NCI-H2227 treated with DMSO at 0.1 percent for 48 hours (cell line): ENCODE measurements at regions not wholly inside any gene's neighbourhood (a gene's known extent, or its start where the extent isn't known, plus 50 kb on each side); places are given as distances from the start of the nearest gene placed in this dataset.
"Not testable (repeated sequence)": the region's sequence is repeated elsewhere in the genome, so short reads cannot be mapped to it uniquely, and the experiment has no call there.

Experiments used
- DNase-seq: peaks from one replicate; lab custom pipeline; 2025; lab: John Stamatoyannopoulos, UW

DNA sequence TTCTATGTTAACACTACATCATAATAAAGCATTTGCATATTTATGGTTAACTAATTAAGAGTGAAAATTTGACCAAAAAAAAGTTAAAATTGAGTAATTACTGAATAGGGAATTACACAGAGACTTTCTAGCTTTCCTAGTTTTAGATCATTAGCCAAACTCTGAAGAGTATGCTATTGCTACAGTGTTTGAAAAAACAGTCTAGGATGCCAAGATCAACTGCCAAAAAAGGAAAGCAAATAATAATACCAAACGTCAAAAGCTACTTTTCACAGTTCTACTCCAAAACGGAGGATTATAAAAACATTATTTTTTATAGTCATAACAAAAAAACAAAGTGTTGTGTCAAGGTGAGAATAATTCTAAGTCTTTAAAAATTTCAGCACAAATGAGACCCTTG is 359.8 kb upstream of the CTSO start:
- no peak for DNase-seq

DNA sequence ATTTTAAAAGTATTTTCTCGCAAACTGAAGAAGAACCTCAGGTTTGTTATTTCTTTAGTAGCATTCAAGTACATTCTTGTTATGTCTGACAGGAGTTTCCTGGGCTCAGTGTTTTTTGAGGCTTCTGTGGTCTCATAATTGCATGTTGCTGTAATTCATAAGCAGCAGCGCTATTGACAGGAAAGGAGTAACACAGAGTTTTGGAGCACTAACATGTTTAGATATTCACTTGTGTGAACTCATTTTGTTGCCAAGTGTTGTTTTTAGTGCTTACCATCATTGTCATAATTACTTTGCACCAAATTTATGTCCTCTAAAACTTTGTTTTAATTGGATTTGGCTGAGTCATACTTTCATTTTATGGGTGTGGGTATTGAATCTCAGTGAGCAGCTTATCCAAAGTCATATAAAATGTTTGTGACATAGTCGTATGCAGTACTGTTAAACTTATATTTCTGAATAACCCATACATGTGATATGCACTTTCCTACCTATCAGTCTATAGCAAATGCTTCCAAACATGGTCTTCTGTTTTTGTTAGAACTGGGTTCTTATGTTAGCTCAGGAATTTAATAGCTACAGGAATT is 358.7 kb upstream of the CTSO start:
- DNase-seq = peak; percentile 12

DNA sequence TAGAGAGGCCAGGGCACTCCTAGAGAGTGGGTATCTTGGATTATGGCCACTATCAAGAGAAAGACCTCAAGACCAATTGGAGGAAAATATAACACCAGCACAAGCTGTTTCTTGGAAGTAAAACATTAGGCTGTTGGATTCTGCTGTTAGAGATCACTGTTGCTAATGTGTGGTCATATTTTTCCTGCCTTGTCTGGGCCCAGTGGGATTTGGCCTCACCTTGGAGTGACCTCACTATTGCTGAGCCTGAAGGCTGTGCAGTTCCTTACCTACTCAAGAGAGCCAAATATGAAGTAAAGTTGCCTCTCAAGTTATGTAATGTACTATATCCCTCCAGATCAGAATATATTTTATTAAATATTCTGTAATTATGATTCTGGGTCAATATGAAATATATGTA is 355.4 kb upstream of the CTSO start:
- DNase-seq = no peak

DNA sequence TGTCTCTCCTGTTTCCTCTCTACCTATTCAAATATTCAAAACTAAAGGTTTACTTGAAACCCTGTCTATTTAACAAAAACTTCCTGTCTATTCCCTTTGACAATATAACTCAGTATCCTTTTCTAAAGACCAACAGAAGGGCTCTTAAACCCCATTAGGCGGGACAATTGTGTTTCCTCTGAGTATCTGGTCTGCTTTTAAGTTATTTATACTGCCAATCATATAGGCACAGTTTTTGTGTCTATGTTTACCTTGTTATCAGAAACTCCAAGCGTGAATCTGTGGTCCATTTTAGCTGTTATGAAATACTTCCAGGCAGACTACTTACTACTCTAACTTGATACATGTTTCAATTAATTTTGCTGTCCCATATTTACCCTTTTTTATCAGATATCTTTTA is 350.0 kb upstream of the CTSO start:
- peak; percentile 21 for DNase-seq

DNA sequence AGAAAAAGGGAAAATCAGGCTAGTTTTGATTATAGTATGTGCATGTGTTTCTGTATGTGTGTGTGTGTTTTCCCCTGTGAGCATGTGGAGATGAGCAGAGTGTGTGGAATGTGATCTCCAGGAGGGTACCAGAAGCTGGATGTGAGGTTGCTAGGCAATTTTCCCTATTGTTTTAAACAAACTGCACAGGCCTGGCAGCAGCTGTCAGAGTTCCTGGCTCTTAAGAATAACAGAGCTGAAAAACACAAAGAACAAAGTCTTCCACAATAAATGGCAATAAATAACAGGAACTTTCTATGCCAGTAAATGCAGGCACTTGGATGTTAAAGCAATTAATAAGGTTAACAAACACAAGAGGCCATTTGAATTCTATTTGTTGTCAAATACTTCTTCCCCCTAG is 344.6 kb upstream of the CTSO start:
- no peak for DNase-seq

DNA sequence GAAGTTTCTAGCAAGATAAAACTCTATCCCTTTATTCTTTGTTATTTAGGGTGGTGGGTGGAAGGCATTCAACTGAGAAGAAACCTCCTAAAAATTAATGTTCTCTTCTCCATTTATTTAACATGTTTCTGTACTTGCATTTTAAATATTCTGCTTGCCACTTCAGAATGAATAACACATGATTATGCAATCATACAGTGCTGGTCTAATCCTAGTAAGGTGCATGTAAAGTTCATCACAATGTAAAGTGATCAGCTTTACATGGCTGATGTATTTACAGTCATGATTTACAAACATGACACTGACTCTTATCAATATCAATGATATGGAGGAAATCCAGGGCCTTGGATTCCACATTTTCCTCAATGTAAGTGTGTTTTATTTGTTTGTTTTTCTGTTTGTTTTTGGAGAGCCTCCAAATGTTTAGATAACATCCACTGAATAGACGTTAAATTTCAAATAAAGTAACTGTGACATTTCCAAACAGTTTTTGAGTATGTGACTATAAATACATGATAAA is 342.1 kb upstream of the CTSO start:
- DNase-seq = no peak

DNA sequence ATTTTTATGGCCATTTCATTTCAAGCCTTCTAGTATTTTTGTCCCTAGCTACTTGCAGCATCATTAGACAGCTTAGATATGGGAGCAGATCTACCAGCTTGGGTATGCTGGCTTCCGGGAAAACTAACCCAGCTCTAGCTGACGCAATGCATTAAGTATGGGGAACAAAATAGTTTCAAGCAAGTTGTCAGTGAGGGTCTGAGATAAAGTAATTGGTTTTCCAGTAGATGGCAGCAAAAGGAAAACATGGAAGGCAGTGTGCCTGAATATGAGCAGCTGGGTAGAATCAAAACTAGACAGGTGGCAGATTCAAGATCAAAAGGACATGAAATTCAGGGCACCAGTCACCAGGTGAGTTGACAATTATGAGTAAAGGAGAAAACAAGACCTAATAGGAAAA is 340.9 kb upstream of the CTSO start:
- DNase-seq = no peak

DNA sequence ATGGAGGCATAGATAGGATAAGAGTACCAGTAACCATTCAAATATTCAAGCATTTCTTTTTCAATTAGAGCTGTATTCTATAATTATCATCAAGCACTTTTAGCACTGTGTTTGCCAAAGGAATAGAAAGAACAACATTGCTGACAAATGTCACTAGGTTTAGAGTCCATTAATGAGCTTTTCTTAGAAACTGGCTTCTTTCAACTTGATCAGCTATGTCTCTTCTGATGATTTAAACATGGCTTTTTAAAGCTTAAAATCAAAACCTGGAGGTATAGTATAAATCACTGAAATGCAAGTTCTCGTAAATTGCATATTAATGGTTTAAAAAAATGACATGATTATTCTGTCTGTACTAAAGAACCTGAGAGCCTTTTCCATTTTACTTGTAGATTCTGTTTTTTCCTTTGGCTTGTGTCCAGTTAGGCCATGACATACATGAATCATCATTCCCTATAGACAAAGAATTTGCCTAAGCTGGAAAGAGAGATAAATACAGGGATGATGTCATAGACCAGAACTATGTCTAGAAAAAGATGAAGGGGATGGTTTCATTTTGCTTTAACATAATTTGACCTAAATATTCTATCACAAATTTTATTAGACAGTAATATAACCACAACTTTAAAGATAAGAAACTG is 340.1 kb upstream of the CTSO start:
- DNase-seq = no peak

DNA sequence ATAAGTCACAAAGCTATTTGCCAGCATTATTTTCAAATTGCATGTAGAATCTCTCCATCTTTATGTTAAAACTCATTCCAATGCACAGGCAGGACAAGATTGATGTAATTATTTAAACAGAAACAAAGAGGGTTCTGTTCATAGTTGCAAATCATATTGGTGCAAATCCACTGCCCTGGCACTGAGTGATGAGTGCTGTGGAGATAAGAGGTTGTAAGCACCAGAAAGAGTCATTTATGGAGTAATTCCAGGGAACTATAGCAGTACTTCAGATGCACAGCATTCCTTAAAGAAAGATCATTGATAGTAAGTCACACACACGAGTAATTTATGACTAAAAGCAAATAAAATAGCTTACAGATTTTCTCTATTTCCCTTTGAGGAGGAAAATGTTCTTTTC is 337.7 kb upstream of the CTSO start:
- no peak for DNase-seq

DNA sequence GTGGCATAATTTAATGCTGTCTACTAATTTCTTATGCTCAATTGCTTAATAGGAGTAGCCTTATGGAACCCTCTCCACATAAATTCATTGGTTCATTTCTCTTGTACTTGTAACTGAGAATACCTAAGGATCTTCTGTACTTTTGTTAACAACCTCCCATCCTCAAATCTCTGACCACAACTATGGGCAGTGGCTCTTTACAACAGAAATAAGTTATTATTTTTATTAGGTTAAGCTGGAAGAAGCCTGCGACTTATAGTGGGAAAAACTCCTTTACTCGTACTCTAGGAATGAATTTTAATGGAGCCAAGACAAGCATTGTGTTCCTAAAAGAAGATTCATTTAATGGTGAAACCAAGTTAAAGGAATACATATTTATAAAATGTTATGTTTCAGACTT is 337.1 kb upstream of the CTSO start:
- no peak for DNase-seq

DNA sequence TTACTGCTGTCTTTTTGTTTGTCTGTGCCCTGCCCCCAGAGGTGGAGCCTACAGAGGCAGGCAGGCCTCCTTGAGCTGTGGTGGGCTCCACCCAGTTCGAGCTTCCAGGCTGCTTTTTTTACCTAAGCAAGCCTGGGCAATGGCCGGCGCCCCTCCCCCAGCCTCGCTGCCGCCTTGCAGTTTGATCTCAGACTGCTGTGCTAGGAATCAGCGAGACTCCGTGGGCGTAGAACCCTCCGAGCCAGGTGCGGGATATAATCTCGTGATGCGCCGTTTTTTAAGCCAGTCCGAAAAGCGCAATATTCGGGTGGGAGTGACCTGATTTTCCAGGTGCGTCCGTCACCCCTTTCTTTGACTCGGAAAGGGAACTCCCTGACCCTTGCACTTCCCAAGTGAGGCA is 336.4 kb upstream of the CTSO start:
- not testable (repeated sequence) for DNase-seq

DNA sequence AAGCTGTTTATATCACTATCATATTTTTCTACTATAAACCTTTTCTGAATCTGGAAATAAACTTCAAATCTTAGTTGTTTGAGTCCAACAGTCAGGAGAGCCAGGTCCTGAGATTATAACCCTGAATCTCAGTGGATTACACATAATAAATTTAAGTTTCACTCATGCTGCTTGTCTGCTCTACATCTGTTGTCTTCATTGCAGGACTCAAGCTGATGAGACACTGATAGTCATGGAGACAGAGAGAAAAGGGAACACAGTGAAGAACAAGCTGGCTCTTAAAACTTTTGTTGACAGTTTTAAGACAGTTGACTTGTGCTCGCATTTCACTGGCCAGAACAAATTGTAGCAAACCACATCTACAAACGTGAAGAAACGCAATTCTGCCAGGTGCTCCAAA is 327.0 kb upstream of the CTSO start:
- DNase-seq = no peak

DNA sequence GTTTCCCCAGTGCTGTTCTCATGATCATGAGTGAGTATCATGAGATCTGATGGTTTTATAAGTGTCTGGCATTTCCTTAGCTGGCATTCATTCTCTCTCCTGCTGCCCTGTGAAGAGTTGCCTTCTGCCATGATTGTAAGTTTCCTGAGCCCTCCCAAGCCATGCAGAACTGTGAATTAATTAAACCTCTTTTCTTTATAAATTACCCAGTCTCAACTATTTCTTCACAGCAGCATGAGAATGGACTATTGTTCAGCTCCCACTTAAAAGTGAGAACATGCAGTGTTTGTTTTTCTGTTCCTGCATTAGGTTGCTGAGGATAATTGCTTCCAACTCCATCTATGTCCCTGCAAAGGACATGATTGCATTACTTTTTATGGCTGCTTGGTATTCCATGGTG is 311.7 kb upstream of the CTSO start:
- DNase-seq = no peak

DNA sequence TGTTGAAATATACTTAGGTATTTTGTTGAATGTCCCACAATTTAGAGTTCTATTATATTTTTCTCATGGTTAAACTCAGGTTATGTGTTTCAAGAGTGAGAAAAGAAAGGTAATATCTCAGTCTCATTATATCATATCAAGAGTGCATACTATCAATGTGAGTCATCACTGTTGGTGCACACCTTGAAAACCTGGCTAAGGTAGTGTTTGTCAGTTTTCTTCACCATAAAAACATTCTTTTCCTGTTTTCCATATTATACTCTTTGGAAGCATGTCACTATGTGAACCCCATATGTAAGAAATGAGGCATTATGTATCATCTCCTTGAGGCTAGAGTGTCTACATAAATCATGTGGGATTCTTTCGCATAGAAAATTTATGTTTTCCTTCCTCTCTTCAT is 307.6 kb upstream of the CTSO start:
- no peak for DNase-seq

DNA sequence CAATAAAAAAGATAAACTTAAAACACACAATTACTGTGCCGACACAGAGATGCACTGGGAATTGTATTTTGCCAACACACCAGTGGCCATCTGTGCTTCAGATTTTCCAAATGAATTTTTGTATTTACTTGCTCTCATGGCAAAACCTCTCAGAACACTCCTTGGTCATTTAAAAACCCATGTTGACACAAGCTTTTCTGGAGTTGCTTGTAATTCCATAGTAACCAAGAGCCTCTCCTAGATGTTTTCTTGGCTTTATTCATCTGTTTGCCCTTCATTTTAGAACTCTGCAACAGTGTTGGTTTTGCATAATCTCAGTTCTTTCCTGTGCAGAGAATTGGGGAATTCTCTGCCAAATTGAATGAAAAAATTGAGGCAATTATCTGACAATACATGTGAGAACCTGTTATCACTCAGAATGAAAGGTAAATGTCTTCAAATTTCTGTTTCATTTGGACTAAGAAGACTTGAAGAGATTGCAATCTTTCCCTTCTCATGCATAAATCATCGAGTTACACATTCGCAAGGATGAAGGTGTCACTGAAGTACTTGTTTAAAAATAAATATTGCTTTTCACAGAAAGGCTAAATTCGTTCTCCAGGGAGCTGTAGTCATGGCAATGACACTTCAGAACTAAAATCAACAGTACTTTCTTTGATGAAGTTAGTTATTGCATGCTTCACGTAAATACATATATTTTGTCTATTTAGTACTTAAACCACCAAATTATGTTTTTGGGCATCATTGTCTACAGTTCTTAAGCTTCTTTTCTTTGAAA is 301.8 kb upstream of the CTSO start:
- DNase-seq = peak; percentile 60

DNA sequence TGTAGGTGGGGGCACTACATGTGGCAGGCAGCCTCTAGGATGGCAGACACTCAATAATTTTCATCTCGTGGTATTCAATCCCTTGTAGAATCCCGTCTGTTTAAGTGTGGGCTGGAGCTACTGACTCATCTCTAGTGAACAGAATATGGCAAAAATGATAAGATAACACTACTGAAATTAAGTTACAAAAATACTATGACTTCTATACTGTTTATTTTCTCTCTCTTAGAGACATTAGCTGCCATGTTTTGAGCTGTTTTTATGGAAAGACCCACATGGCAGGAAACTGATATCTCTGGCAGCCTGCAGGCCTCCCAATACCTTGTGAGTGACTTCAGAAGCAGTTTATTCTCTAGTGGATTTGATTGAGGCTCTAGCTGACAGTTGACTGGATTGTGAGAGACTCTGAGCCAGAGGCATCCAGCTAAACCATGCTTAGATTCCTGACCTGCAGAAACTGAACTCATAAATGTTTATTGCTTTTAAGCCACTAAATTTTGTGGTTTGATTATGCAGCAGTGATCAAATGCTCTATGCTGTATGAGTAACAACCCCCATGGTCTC is 298.8 kb upstream of the CTSO start:
- DNase-seq = no peak

DNA sequence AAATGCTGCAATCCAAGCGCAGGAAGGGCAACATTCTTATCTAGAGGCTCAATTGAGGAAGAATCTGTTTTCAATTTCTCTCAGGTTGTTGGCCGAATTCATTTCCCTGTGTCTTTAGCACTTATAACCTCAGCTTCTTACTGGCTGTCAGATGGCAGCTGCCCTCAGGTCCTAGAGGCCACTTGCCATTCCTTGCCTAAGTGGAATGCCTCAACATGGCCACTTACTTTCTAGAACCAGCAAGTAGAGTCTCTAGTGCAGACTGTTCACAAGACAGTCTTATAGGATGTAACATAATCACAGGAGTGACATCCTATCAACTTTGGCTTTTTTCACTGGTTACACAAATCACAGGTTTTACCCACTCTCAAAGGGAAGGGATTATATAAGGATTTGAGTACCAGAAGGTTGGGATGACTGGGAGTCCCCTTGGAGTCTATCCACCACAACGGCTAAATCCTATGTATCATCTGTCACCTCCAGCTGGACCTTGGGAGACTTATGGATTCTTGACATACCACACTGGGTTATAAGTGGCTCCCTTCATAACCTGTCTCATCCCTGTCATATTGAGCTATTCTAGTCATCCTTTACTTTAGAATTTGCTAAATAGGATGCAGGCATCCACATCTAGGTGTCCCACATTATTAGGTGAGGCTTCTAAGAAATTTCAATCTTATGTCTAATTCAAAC is 297.9 kb upstream of the CTSO start:
- no peak for DNase-seq

DNA sequence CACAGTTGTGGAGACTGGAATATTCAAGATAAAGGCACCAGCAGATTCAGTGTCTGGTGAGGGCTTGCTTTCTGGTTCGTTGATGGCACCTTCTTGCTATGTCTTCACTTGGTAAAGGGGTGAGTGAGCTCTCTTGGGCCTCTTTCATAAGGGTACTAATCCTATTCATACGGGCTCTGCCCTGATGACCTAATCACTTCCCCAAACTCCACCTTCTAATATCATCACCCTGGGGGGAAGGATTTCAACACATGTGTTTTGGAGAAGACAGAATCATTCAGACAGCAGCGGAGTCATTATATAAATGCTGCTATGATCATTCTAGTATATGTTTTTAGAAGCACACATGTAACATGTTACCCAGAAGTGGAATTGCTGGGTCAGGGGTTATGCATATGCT is 295.3 kb upstream of the CTSO start:
- no peak for DNase-seq

DNA sequence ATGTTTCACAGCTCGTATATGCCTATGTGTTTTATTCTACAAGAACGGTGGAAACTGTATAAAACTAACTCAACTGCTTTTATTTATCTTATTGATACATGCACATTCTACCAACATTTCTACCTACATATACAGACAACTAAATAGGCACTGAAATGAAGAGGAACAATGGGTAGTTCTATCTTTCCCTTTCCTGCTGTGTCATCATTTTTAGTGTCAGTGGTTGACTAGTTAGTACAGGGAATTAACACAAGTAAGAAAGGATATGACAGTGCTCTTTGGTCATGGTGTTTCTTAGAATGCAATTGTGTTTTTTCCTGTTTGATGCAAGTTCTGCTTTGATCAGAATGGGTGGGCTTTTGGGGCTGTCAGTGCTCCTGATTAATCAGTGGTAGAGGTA is 293.8 kb upstream of the CTSO start:
- no peak for DNase-seq

DNA sequence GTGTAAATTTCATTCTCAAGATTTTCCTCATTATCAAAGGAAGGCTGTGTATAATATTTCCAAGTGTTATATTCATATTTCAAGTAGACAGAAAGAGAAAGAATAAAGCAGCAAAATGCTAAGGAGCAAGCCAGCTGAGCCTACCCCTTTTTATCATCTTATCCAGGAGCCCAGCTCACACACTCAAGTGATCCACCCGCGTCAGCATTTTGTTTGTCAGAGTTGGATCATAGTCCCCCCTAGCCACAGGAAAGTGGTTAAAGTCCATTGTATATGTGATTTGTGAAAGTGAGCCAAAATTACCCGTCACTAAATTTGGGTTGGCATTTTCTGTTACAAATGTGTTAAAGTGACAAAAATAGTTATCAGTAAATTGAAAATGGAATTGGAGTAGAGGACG is 289.3 kb upstream of the CTSO start:
- DNase-seq = no peak

DNA sequence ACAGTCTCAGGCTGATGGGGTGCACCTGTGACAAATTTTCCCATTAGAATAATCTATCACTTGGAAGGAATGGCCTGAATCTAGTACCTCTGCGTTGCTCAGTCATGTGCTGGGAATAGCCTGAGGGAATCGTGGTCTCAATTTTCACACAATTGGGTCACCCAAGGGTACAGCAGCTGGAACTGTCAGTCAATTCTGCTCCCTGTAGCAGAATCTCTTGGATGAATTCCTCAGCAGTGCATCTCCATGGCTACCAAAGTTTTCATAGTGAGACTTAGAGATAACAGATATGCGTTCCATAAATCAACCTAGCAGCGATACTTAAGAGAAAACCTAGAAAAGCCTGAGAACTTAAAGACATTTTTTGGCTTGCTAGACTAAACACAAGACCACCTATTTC is 288.7 kb upstream of the CTSO start:
- DNase-seq = no peak

DNA sequence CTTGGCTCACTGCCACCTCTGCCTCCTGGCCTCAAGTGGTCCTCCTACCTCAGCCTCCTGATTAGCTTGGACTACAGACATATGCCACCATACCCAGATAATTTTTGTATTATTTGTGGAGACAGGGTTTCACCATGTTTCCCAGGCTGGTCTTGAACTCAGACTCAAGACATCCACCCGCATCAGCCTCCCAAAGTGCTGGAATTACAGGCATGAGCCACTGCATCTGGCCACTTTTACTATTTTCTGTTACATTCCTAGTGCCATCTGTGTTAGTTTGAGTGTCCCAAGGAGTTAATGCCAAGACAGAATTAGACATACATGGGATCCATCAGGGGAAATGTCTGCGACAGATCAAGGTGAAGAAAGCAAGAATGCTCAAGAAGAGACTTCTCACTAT is 288.2 kb upstream of the CTSO start:
- DNase-seq = no peak

DNA sequence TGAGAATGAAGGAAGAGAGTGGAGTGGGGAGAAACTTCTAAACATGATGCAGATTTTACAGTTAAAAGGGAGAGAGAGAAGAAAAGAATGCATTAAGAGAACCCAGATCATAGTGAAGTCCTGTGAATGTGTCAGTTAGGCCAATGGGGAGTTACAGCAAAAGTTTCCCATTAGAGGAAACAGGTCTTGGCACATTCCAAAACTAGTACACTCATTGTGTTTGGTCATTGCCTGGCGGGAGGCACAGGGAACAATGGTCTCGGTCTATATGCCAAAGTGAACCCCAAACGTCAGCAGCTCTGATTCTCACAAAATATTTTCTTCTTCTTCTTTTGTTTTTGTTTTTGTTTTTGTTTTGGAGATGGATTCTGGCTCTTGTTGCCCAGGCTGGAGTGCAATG is 284.5 kb upstream of the CTSO start:
- no peak for DNase-seq
